H1 (cell line): ENCODE measurements at regions not wholly inside any gene's neighbourhood (a gene's known extent, or its start where the extent isn't known, plus 50 kb on each side); places are given as distances from the start of the nearest gene placed in this dataset.

ENCODE experiments used
- CTCF ChIA-PET: fragments of 300-600 bp; sonication (Branson Sonifier 250); formaldehyde crosslinking; loops from one replicate; lab custom pipeline; 2021; ENCODE audit not compliant: partially characterized antibody; lab: Charles Lee
- POLR2A ChIA-PET: fragments of 300-600 bp; sonication (Branson Sonifier 250); formaldehyde crosslinking; loops from one replicate; lab custom pipeline; 2021; ENCODE audit warnings: inconsistent platforms; ENCODE audit not compliant: partially characterized antibody; lab: Charles Lee
- DNase-seq, 2 experiments: peaks; one replicate each; pipeline versions ENCODE4 v3.0.0 to v3.0.0-alpha.2; 2010 to 2022; ENCODE audit warnings: low spot score in 2 of 2, low read depth in 1 of 2, mixed read lengths in 1 of 2
- FAIRE-seq: peaks from 2 replicates; lab custom pipeline; 2011; peaks lifted over from hg19 to GRCh38; lab: Jason Lieb, UNC
- H2AFZ ChIP-seq: 2 replicates; pipeline ENCODE4 v1.8.1; 2012; ENCODE audit warnings: low read length, inconsistent platforms
- H2AK5ac ChIP-seq: 2 replicates; pipeline ENCODE4 v1.6.1; 2013; ENCODE audit warnings: low read depth, low read length
- H2BK120ac ChIP-seq: replicated peaks from 2 replicates; pipeline ENCODE3; 2013; ENCODE audit warnings: low read depth, low read length, inconsistent platforms
- H2BK12ac ChIP-seq: 2 replicates; pipeline ENCODE4 v1.6.1; 2013; ENCODE audit warnings: low read depth, low read length
- H2BK15ac ChIP-seq: 2 replicates; pipeline ENCODE4 v1.6.1; 2013; ENCODE audit warnings: low read length
- H2BK20ac ChIP-seq: 2 replicates; pipeline ENCODE4 v1.6.1; 2013; ENCODE audit warnings: low read length
- H2BK5ac ChIP-seq: 2 replicates; pipeline ENCODE4 v1.6.1; 2013; ENCODE audit warnings: low read depth, low read length
- H3K14ac ChIP-seq: 2 replicates; pipeline ENCODE4 v1.6.1; 2013; ENCODE audit warnings: inconsistent platforms; ENCODE audit not compliant: insufficient read length
- H3K18ac ChIP-seq: 2 replicates; pipeline ENCODE4 v1.6.1; 2013; ENCODE audit warnings: low read length; ENCODE audit errors: extremely low read depth
- H3K23ac ChIP-seq: 2 replicates; pipeline ENCODE4 v1.6.1; 2013; ENCODE audit warnings: inconsistent platforms; ENCODE audit not compliant: insufficient read length
- H3K23me2 ChIP-seq: 2 replicates; pipeline ENCODE4 v1.6.1; 2013; ENCODE audit warnings: low read depth, low read length
- H3K27ac ChIP-seq: 2 replicates; pipeline ENCODE4 v1.6.1; 2011; ENCODE audit warnings: low read depth, low read length, inconsistent platforms
- H3K27me3 ChIP-seq, 4 experiments: replicated peaks in 1 of 4; 1 replicate in 1 of 4; 2 replicates in 3 of 4; pipeline versions ENCODE4 v1.6.1 to v1.8.1; 2011 to 2013; ENCODE audit warnings: low read length in 3 of 4, mild to moderate bottlenecking in 3 of 4, inconsistent platforms in 2 of 4, mixed read lengths in 2 of 4, moderate library complexity in 1 of 4; ENCODE audit not compliant: control insufficient read depth in 3 of 4, insufficient read depth in 3 of 4; ENCODE audit errors: extremely low read depth in 1 of 4
- H3K36me3 ChIP-seq, 4 experiments: 2 replicates each; pipeline versions ENCODE4 v1.6.1 to v1.8.1; 2011 to 2013; ENCODE audit warnings: mild to moderate bottlenecking in 4 of 4, low read length in 3 of 4, moderate library complexity in 2 of 4, control low read depth in 1 of 4, inconsistent platforms in 1 of 4; ENCODE audit not compliant: insufficient read depth in 4 of 4, control insufficient read depth in 2 of 4
- H3K4ac ChIP-seq: replicated peaks from 2 replicates; pipeline ENCODE3; 2013; ENCODE audit warnings: low read length, low read depth, mixed read lengths, inconsistent platforms; ENCODE audit not compliant: insufficient read length
- H3K4me1 ChIP-seq, 4 experiments: replicated peaks in 1 of 4; 1 replicate in 1 of 4; 2 replicates in 3 of 4; pipeline versions ENCODE4 v1.6.1 to v1.8.1; 2011 to 2013; ENCODE audit warnings: low read length in 3 of 4, inconsistent platforms in 2 of 4, mixed read lengths in 1 of 4; ENCODE audit not compliant: insufficient read depth in 4 of 4, control insufficient read depth in 3 of 4
- H3K4me2 ChIP-seq, 2 experiments: 2 replicates each; pipeline versions ENCODE4 v1.6.1 to v1.8.1; 2011 to 2013; ENCODE audit warnings: low read depth in 2 of 2, low read length in 2 of 2, control low read depth in 1 of 2, inconsistent platforms in 1 of 2, mild to moderate bottlenecking in 1 of 2; ENCODE audit not compliant: insufficient read depth in 1 of 2
- H3K4me3 ChIP-seq, 4 experiments: fragments of 200-600, 300-600 bp in 1 of 4; sonication (generic), shearing (Covaris generic), sonication (Bioruptor Twin) in 1 of 4; 2 replicates each; pipeline versions ENCODE4 v1.5.1 to v1.8.1; 2011 to 2016; ENCODE audit warnings: low read length in 4 of 4, low read depth in 3 of 4, control low read depth in 2 of 4, inconsistent platforms in 2 of 4, mild to moderate bottlenecking in 2 of 4, mixed read lengths in 1 of 4, moderate library complexity in 1 of 4; ENCODE audit not compliant: insufficient read depth in 2 of 4; ENCODE audit errors: extremely low read depth in 1 of 4
- H3K56ac ChIP-seq: replicated peaks from 2 replicates; pipeline ENCODE3; 2013; ENCODE audit warnings: low read depth, mild to moderate bottlenecking, mixed read lengths, low read length, inconsistent platforms; ENCODE audit not compliant: insufficient read length
- H3K79me1 ChIP-seq: 2 replicates; pipeline ENCODE4 v1.6.1; 2013; ENCODE audit warnings: low read depth, low read length, control low read depth
- H3K79me2 ChIP-seq, 2 experiments: 2 replicates each; pipeline versions ENCODE4 v1.6.1 to v1.8.1; 2012 to 2013; ENCODE audit warnings: low read length in 2 of 2, mild to moderate bottlenecking in 2 of 2, inconsistent platforms in 1 of 2; ENCODE audit not compliant: insufficient read depth in 2 of 2, control insufficient read depth in 1 of 2
- H3K9ac ChIP-seq, 4 experiments: replicated peaks in 1 of 4; 1 replicate in 1 of 4; 2 replicates in 3 of 4; pipeline versions ENCODE4 v1.6.1 to v1.8.1; 2011 to 2013; ENCODE audit warnings: low read depth in 3 of 4, low read length in 3 of 4, control low read depth in 2 of 4, mild to moderate bottlenecking in 2 of 4, moderate library complexity in 2 of 4, inconsistent platforms in 1 of 4; ENCODE audit errors: extremely low read depth in 1 of 4
- H3K9me3 ChIP-seq, 2 experiments: 2 replicates each; pipeline versions ENCODE4 v1.6.1 to v1.8.1; 2012 to 2013; ENCODE audit warnings: mild to moderate bottlenecking in 2 of 2, moderate library complexity in 2 of 2, control low read depth in 1 of 2, inconsistent platforms in 1 of 2, low read depth in 1 of 2, low read length in 1 of 2, mixed read lengths in 1 of 2; ENCODE audit not compliant: insufficient read depth in 2 of 2
- H4K20me1 ChIP-seq, 2 experiments: replicated peaks in 1 of 2; 2 replicates each; pipeline versions ENCODE3 to v1.8.1; 2011 to 2013; ENCODE audit warnings: inconsistent platforms in 2 of 2, low read length in 2 of 2, mild to moderate bottlenecking in 1 of 2; ENCODE audit not compliant: insufficient read depth in 2 of 2, control insufficient read depth in 1 of 2
- H4K5ac ChIP-seq: 2 replicates; pipeline ENCODE4 v1.6.1; 2013; ENCODE audit warnings: low read length, low read depth, mixed read lengths, inconsistent platforms; ENCODE audit not compliant: insufficient read length
- H4K8ac ChIP-seq: 2 replicates; pipeline ENCODE4 v1.8.0; 2013; ENCODE audit warnings: mild to moderate bottlenecking, moderate library complexity, low read length, inconsistent platforms; ENCODE audit not compliant: insufficient read depth; ENCODE audit errors: extremely low read depth
- H4K91ac ChIP-seq: replicated peaks from 2 replicates; pipeline ENCODE3; 2013; ENCODE audit warnings: low read length, mixed read lengths, inconsistent platforms; ENCODE audit not compliant: insufficient read length
- BCL11A ChIP-seq, 2 experiments: IDR thresholded peaks; one replicate each; pipeline ENCODE4 v1.6.1; 2011; ENCODE audit warnings: low read depth in 2 of 2, low read length in 2 of 2, mild to moderate bottlenecking in 2 of 2
- CBX5 ChIP-seq: fragments of 300-800, 300-1000 bp; sonication (generic); IDR thresholded peaks from 2 replicates; pipeline ENCODE4 v1.7.1; 2016; ENCODE audit warnings: antibody characterized with exemption, low read length, low read depth
- CBX8 ChIP-seq: fragments of 300-800, 300-1000 bp; sonication (generic); IDR thresholded peaks from 2 replicates; pipeline ENCODE4 v1.7.1; 2016; ENCODE audit warnings: low read depth, low read length, borderline replicate concordance
- CHD1 ChIP-seq: IDR thresholded peaks from 2 replicates; pipeline ENCODE4 v1.6.1; 2012; ENCODE audit warnings: low read depth, low read length, improper control_type of control experiment
- MAX ChIP-seq: IDR thresholded peaks from 2 replicates; pipeline ENCODE4 v1.6.1; 2012; ENCODE audit warnings: inconsistent platforms
- NRF1 ChIP-seq: IDR thresholded peaks from 2 replicates; pipeline ENCODE4 v1.6.1; 2011; ENCODE audit warnings: mild to moderate bottlenecking, low read depth, low read length, improper control_type of control experiment
- PHF8 ChIP-seq: fragments of 200-600 bp; sonication (generic); conservative IDR thresholded peaks from 2 replicates; pipeline ENCODE4 v1.7.1; 2012; ENCODE audit warnings: low read depth, mild to moderate bottlenecking, inconsistent platforms, low read length, moderate library complexity
- POLR2A ChIP-seq, 2 experiments: IDR thresholded peaks; 1 replicate in 1 of 2; 2 replicates in 1 of 2; pipeline ENCODE4 v1.6.1; 2011; ENCODE audit warnings: low read depth in 2 of 2, low read length in 2 of 2, mild to moderate bottlenecking in 2 of 2; ENCODE audit errors: control extremely low read depth in 1 of 2
- SIRT6 ChIP-seq: IDR thresholded peaks from one replicate; pipeline ENCODE4 v1.7.1; 2012; ENCODE audit warnings: low read length, inconsistent platforms
- SRF ChIP-seq: IDR thresholded peaks from 2 replicates; pipeline ENCODE4 v1.6.1; 2011; ENCODE audit warnings: mild to moderate bottlenecking, low read depth, low read length, moderate library complexity
- TBP ChIP-seq: IDR thresholded peaks from 2 replicates; pipeline ENCODE4 v1.6.1; 2011; ENCODE audit warnings: low read depth, low read length, improper control_type of control experiment
- WGBS, 2 experiments: shearing (Covaris generic) in 1 of 2; methylation state at CpG; one replicate each; pipeline versions ENCODE4 v1.1.6 to v1.1.7; 2013 to 2015; ENCODE audit warnings: low lambda C conversion rate in 2 of 2, mixed read lengths in 2 of 2, inconsistent platforms in 1 of 2, low coverage in 1 of 2, missing lambda C conversion rate in 1 of 2; ENCODE audit not compliant: insufficient replicate concordance in 2 of 2, insufficient coverage in 1 of 2, insufficient read length in 1 of 2; ENCODE audit errors: extremely low coverage in 1 of 2, missing lambda C conversion rate in 1 of 2; 5-methylcytosine and 5-hydroxymethylcytosine counted together

- DNase-seq: no peak
- Histone ChIP-seq H2BK15ac (no peak overlapping the region), H3K36me3 (no peaks in the 10 kb centered on the region), H2AFZ (no peak overlapping the region), H3K27ac (no peak overlapping the region), H3K23me2 (no peaks in the 10 kb centered on the region), H4K20me1 (no peaks in the 10 kb centered on the region), H2BK12ac (no peak overlapping the region), H3K56ac (no peak overlapping the region), H2AK5ac (no peak overlapping the region), H4K8ac (no peak overlapping the region), H2BK5ac (no peak overlapping the region), H2BK20ac (no peak overlapping the region), H2BK120ac (no peak overlapping the region), H3K79me2 (no peaks in the 10 kb centered on the region), H3K4me2 (no peak overlapping the region), H4K5ac (no peak overlapping the region), H3K9ac (no peak overlapping the region), H3K9me3 (no peaks in the 10 kb centered on the region), H3K4me3 (no peak overlapping the region), H4K91ac (no peak overlapping the region), H3K18ac (no peak overlapping the region), H3K4me1 (no peaks in the 10 kb centered on the region; a peak in 1 of 7 replicates), H3K79me1 (no peaks in the 10 kb centered on the region), H3K23ac (no peak overlapping the region), H3K4ac (no peak overlapping the region), H3K27me3 (no peaks in the 10 kb centered on the region), H3K14ac (no peak overlapping the region)
- 92% methylated on average over 7 of the region's 7 CpGs; no CpG with 5 or more reads in 1 of the 2 experiments for WGBS, 2 experiments
- CTCF ChIA-PET: no interaction called here
- FAIRE-seq: no peak
- POLR2A ChIA-PET: no interaction called here
- no peak for TF ChIP-seq NRF1
- no peak for TF ChIP-seq CHD1
- no peak for TF ChIP-seq PHF8
- TF ChIP-seq MAX: no peak
- no peak for TF ChIP-seq CBX5
- TF ChIP-seq CBX8: no peak
- TF ChIP-seq SIRT6: no peak
- TF ChIP-seq BCL11A (IDR thresholded peaks at IDR 0.05; ENCODE audit: low read depth in 2 of 2, low read length in 2 of 2): no peak
- no peak for TF ChIP-seq POLR2A (IDR thresholded peaks at IDR 0.05; ENCODE audit: control extremely low read depth in 1 of 2, low read depth in 2 of 2, low read length in 2 of 2)
- no peak for TF ChIP-seq TBP
- no peak for TF ChIP-seq SRF
Observed at GRCh38 chr1:238296371-238296770, 405.6 kb upstream of the ZP4 start.
